Stimulated activated naive CD4-positive, alpha-beta T cell treated with Interleukin-2 at 50 U/mL for 16 hours (primary cell): ENCODE measurements at regions not wholly inside any gene's neighbourhood (a gene's known extent, or its start where the extent isn't known, plus 50 kb on each side); places are given as distances from the start of the nearest gene placed in this dataset.

Experiments
- DNase-seq: peaks from one replicate; lab custom pipeline; 2025; lab: John Stamatoyannopoulos, UW

DNA sequence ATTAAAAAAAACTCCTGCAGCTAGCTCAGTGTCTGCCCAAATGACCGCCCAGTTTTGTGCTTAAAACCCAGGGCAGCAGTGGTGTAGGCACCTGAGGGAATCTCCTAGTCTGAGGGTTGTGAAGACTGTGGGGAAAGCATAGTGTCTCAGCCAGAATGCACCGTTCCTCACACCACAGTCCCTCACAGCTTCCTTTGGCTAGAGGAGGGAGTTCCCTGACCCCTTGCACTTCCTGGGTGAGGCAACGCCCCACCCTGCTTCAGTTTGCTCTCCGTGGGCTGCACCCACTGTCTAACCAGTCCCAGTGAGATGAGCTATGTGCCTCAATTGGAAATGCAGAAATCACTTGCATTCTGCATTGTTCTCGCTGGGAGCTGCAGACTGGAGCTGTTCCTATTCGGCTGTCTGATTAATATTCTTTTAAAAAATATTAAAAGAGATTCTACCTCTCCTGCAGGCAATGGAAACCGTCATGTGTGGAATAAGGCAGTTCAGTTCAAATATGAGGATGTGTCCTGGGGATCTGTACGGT lies 645.7 kb downstream of the FGF9 start:
- no peak for DNase-seq

GRCh38 chr13:22320991-22321390 lies 650.1 kb downstream of the FGF9 start:
- no peak for DNase-seq

DNA sequence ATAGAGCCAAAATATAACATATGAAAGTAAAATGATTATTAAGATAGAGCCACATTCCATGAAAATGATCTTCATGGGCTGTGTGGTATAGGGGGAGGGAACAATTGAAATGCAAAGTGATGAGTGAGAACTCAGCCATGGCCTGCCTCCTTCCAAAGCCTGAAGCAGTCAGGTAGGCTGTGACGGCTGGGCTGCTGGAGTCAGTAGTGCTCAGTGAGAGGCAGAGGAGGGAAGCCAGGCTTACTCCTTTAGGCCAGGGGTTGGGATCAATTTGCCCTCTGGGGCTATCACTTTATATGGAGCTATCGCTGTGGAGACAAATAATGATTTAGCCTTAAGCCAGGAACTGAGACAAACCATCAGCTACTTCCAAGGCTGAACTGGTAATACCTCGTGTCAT lies 654.9 kb downstream of the FGF9 start:
- no peak for DNase-seq

GRCh38 chr13:22332416-22332815 lies 661.5 kb downstream of the FGF9 start:
- DNase-seq: no peak

DNA sequence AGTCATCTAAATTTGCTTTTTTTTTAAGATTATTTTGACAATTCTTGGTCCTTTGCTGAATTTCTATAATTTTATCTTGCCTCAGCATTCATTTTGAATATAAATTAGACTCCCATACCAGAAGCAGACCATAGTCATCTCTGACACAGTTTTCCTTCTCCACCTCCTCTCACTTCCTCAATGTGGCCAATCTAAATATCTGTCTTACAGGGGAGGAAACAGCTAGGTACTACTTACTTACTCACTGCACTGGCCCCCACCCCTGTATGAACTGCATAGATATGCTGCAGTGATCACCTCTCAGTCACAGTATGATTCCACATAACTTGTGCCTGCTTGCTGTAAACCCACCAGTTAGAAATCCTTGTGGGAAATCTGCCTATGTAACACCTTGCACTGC lies 665.6 kb downstream of the FGF9 start:
- no peak for DNase-seq

GRCh38 chr13:22357132-22357531 lies 686.3 kb downstream of the FGF9 start:
- no peak for DNase-seq

DNA sequence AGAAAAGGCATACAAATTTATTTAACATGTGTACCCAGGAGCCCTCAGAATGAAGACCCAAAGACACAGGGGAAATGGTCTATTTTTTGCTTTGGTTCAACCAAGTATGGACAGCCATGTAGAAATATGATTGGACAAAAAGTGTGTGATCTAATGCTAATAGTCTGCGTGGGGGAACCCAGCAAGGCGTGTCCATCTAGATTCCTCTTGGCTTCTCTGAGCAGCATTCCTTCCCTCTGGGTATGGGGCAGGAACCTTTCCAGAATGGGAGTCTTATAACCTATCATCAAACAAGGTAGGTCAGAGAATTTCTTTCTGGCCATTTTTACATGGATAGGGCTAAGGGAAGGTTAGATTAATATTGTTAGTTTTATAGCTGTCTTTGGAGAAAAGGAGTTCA lies 698.2 kb downstream of the FGF9 start:
- no peak for DNase-seq

- DNase-seq: no peak
Observed at GRCh38 chr13:22369840-22370239, 699.0 kb downstream of the FGF9 start.

DNA sequence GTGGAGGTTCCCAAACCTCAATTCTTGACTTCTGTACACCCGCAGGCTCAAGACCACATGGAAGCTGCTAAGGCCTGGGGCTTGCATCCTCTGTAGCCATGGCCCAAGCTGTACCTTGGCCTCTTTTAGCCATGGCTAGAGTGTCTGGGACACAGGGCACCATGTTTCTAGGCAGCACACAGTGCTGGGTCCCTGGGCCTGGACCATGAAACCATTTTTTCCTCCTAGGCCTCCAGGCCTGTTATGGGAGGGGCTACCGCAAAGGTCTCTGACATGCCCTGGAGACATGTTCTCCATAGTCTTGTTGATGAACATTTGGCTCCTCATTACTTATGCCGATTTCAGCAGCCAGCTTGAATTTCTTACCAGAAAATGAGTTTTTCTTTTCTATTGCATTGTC lies 701.4 kb downstream of the FGF9 start:
- DNase-seq: no peak

DNA sequence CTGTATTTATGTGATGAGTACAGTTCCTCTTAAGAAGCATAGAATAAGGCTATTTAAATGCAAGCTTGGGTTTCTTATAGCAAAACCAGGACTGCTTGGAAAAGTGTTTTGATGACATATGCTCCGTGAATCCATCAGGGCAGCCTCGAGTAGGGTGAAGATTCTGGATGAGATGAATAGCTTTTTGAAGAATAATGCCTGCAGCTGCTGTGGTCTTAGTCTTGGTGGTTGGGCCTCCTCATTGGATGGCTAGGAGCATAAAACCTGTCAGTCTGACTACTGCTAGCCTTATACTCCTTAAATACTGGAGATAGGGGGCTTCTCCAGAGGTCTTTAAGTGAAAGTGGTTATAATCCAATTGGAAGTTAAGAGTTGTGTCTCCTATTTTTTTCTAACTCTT lies 704.3 kb downstream of the FGF9 start:
- DNase-seq: no peak

- DNase-seq: no peak
Observed at GRCh38 chr13:22387899-22388298, 717.0 kb downstream of the FGF9 start.

DNA sequence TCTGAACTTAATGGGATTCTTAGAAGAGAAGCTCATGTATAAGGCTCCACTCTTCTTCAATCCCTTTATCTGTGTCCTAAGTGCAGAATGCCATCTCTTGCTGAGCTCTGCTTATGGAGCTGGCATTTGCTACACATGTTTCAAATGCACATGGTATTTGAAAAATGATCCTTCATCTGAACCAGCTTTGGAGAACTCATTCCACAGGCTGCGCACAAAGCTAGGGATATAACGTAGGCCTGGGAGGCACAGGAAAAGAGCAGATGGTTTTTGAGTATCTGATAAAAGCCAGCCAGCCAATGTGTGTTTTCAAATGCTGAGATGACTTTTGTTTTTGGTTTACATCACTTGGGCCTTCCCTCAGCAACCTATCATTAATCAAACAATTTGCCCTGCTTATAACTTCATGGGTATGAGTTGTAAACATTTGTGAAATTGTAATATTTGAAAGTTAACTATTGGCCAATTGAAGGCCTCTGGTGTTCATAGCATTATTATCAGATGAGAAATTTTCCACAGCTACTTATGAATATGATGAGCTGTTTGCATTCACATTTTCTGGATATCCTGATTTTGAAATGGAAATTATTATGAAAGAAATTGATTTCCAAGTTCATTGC lies 729.0 kb downstream of the FGF9 start:
- DNase-seq: no peak

DNA sequence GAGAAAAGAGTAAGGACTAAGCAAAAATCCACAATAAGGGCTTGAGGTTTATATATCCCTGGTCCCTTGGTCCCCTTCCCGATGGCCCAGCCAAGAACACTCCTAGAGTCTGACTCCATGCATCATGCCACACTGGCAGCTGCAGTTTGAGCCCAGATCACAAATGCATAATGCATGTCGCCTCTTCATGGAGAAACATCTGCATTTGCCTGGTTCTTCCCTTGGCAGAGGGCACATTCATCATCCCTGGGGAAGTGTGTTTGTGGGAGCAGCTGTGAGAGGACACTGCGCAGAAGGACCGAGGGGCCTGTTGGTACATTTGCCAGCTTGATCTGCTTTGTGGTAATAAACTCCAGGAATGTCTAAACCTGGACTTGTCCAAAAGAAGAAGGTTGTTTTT lies 731.8 kb downstream of the FGF9 start:
- no peak for DNase-seq

DNA sequence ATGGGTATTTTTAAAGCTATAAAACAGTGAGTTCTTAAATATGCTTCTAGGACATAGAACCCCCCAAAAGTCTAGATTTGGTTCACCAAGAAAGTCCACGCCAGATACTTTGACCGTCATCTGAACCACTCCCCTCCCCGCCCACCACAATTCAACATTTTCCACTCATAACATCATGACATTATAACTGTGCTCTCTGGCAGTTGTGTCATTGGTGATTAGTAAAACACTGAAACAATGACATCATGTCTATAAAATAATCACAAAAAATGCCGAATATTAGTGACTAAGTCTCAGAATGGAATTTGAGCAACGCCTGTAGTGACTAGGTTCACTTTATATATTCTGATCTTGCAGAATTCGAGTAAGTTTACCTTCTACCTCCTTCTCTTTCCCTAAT lies 732.3 kb downstream of the FGF9 start:
- no peak for DNase-seq

- no peak for DNase-seq
Observed at GRCh38 chr13:22405891-22406290, 735.0 kb downstream of the FGF9 start.

GRCh38 chr13:22412452-22412851 lies 741.6 kb downstream of the FGF9 start:
- DNase-seq: no peak

DNA sequence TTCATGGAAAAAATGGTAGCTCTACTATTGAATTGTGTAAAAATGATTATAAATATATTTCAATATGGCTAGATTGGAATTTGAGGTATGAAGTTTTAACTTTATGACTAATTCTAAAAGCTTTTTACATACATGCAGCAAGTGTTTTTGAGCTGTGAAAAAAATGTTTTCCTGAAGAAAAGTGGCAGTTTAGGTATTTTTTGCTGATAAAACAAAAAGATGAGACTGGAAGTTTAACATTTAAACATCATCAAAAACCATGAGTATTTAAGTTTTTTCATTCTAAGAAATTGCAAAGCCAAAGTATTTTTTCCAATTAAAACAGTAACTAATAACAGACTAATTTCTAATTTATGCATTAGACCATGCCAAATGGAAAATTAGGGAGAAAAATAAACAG lies 751.1 kb downstream of the FGF9 start:
- no peak for DNase-seq

DNA sequence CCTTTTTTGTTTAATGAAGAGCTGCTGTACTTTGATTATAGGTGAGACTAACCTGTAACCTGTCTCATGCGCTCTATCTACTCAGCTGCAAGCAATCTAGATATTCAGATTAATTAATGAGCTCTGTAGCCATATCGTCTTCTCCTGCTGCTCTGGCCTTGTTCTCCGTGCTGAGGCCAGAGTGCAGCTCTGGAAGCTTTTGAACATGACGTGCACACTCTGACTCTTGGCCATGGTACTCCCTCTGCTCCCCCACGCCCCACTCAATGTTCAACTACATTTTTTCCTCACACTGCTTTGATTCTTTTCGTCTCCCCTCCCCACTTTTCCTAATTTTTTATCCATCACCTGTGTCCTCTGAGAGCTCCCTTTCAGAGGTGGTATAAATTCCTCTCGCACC lies 751.8 kb downstream of the FGF9 start:
- DNase-seq: no peak

DNA sequence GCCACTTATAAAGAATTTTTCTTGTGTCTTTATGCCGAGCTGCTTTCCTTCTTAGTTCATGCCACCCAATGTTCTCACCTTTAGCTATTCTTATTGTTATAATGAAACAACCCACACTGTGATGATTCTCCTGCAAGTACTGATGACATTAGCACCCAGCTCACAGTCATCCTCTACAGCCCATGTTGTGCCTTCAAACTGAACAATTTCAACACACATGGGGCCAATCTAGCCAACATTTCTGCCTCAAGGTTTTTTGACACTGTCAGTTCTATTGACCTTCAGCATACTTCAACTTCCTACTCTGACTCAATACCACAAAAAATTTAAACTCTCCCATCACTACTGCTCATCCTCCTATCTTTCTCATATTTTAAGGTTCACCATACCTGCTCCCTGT lies 752.4 kb downstream of the FGF9 start:
- DNase-seq: no peak

DNA sequence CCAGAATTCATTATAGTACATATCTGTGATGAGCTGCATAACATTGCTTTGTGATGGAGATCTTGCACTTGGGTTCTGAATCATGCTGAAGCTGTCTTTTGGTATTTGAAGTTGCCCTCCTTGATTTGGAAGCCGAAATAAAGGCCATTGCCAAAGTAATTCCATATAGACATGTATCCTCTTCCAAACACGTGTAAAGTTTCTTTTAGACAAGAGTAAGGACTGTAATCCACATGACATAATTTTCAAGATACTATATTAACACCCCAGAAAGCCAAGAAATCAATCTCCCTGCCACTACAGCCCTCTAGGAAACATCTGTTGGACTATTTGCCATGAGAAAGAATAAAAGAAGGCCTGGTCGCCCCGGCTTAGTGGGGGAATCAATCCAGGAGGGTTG lies 754.2 kb downstream of the FGF9 start:
- no peak for DNase-seq

DNA sequence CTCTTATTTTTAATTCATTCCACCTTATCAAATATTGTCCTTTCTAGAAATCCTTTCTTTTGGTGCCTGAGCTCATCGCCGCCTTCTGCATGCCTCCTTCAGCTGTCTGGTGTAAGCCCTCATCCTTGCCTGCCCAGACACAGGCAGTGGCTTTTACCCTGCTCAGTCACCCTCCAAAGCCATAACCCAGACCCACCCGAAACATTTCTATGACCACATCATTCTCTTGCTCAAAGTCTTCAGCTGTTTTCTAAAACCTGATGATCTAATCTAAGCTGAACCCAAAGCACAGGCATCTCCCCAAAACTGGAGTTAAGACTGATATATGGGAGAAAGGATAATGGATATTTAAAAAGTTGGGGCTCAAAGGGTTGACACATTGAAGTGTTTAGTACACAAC lies 753.7 kb upstream of the SGCG start:
- no peak for DNase-seq

GRCh38 chr13:22427783-22428182 lies 753.0 kb upstream of the SGCG start:
- no peak for DNase-seq

DNA sequence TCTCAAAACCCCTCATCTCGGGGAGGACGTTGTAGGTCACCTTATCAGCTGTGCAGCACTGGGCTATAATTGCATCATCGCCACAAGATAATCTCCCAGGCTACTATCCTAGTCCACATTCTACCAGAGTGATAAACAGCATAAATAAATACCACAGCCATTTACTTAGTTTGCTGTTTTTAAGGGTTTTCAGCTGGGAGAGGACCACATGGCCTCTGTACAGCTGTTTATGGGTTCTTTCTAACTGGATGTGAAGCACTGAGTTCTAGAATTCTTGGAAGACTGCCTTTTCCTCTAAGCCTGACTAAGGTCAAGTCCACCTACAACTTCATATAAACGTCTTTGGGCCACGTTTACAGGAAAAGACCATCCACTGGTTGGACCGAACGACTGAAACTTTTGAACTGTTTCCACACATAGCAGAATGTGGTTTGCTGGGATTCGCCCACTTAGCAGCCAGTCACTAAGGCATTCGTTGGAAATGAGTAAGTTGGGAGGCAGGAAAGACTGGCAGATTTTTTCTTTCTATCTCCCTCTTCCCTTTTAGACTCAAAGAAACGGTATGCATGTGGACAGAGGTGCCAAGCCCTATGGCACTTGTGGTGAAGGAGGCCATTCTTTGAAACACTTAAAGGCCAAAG lies 752.5 kb upstream of the SGCG start:
- no peak for DNase-seq

DNA sequence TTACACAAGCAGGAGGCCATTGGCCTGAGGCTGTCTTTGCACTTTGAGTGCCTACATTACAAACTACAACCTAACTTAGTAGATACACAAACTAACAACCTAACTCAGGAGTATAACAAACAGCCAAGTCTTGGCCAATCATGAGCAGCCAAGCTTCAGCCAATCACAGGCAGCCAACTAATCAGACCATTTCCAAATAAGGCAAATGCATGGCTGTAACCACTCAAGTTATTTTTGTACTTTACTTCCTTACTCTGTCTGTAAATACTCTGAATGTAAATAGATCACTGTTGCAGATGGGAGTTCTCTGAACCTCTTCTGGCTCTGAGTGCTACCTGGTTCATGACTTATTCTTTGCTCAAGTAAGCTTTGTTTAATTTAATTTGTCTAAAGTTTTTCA lies 748.1 kb upstream of the SGCG start:
- no peak for DNase-seq
